PFSK-1 (cell line): ENCODE measurements at regions not wholly inside any gene's neighbourhood (a gene's known extent, or its start where the extent isn't known, plus 50 kb on each side); places are given as distances from the start of the nearest gene placed in this dataset.

Experiments
- FOXP2 ChIP-seq: optimal IDR thresholded peaks from 2 replicates; pipeline ENCODE3; 2011; ENCODE audit warnings: borderline replicate concordance, control low read depth, inconsistent platforms; ENCODE audit not compliant: insufficient read depth; ENCODE audit errors: extremely low read length, extremely low read depth
- POLR2AphosphoS5 ChIP-seq: IDR thresholded peaks from 2 replicates; pipeline ENCODE4 v1.6.1; 2012; ENCODE audit warnings: low read depth, mild to moderate bottlenecking, control low read depth, low read length, moderate library complexity
- SIN3A ChIP-seq: IDR thresholded peaks from 2 replicates; pipeline ENCODE4 v1.6.1; 2012; ENCODE audit warnings: mild to moderate bottlenecking, low read length, moderate library complexity, borderline replicate concordance; ENCODE audit not compliant: insufficient read depth
- TAF1 ChIP-seq: IDR thresholded peaks from 2 replicates; pipeline ENCODE4 v1.6.1; 2012; ENCODE audit warnings: low read length, control low read depth, borderline replicate concordance; ENCODE audit not compliant: insufficient read depth
- TF ChIP-seq, protein P1 (sequence below), 2 experiments: IDR thresholded peaks; 2 replicates each; pipeline versions ENCODE4 v1.6.1 to v1.8.0; 2011 to 2012; ENCODE audit warnings: low read depth in 2 of 2, low read length in 2 of 2, control low read depth in 1 of 2, inconsistent platforms in 1 of 2, mild to moderate bottlenecking in 1 of 2, moderate library complexity in 1 of 2; ENCODE audit not compliant: insufficient read depth in 1 of 2

DNA sequence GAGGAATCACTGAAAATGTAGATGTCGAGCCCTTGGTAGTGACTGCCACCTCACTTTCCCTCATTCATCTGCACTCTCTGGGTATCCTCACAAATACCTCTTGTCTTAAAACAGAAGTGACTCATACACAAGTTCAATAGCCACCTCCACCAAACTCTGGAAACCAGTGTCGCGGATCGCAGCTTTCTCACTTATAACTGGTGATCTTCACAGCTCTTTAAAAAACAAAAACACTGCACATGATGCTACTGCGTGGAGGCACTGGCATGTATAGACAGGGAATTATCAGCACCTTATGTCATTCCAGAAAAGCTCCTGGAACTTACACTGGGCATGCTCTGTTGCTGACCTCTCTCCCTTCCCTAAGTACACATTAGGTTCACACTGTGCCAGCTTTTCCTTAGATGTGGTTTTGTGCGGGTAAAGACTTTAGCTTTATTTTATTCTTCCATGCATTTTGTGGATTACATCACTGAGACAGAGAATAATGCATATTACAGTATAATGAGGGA is 425.5 kb upstream of the CADM1 start:
- TF ChIP-seq, protein P1, sequence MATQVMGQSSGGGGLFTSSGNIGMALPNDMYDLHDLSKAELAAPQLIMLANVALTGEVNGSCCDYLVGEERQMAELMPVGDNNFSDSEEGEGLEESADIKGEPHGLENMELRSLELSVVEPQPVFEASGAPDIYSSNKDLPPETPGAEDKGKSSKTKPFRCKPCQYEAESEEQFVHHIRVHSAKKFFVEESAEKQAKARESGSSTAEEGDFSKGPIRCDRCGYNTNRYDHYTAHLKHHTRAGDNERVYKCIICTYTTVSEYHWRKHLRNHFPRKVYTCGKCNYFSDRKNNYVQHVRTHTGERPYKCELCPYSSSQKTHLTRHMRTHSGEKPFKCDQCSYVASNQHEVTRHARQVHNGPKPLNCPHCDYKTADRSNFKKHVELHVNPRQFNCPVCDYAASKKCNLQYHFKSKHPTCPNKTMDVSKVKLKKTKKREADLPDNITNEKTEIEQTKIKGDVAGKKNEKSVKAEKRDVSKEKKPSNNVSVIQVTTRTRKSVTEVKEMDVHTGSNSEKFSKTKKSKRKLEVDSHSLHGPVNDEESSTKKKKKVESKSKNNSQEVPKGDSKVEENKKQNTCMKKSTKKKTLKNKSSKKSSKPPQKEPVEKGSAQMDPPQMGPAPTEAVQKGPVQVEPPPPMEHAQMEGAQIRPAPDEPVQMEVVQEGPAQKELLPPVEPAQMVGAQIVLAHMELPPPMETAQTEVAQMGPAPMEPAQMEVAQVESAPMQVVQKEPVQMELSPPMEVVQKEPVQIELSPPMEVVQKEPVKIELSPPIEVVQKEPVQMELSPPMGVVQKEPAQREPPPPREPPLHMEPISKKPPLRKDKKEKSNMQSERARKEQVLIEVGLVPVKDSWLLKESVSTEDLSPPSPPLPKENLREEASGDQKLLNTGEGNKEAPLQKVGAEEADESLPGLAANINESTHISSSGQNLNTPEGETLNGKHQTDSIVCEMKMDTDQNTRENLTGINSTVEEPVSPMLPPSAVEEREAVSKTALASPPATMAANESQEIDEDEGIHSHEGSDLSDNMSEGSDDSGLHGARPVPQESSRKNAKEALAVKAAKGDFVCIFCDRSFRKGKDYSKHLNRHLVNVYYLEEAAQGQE (IDR thresholded peaks at IDR 0.05; ENCODE audit: insufficient read depth in 1 of 2, low read depth in 2 of 2, low read length in 2 of 2), result no peak
- TF ChIP-seq TAF1 (no peak), SIN3A (no peak), FOXP2 (no peak), POLR2AphosphoS5 (no peak)

DNA sequence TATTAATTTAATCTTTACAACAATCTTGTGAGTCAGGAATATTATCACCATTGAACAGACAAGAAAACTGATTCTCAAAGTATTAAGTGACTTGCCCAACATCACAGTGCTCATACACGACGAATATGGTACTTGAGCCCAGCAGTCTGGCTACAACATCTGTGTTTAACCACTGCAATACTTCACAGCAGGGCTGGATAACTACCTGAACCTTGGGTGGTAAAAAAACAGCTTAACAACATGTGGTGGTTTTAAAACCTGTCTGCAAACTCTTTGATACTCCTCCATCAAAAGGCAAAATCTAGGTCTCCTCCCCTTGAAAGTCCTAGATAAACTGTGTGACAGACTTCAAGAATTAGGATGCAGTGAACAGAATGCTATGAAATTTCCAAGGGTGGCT is 424.6 kb upstream of the CADM1 start:
- TF ChIP-seq SIN3A, result no peak
- TF ChIP-seq, protein P1 (IDR thresholded peaks at IDR 0.05; ENCODE audit: insufficient read depth in 1 of 2, low read depth in 2 of 2, low read length in 2 of 2), result no peak
- TF ChIP-seq FOXP2, result no peak
- TF ChIP-seq TAF1, result no peak
- TF ChIP-seq POLR2AphosphoS5, result no peak

DNA sequence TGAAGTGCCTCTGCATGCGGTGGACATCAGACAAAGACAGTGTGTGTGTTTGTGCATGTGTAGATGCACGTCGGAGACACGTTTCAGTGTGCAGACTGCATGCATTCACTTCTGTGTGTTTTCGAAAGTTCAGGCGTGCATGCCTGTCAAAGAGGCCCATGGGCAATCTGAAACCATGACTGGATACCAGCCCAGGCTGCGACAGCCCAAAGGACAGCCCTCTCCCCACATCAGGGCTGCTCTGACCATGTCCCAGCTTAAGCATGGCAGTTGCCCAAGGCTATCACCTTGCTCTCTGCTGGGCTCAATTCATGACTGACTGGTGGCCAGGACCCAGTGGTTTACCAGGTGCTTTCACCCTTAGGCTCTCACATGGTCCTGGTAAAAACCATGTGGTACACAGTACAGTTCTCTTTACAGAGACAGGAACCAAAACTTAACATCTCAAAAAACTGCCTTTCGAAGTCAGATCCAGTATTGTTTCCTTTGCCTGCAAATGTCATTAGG is 423.7 kb upstream of the CADM1 start:
- TF ChIP-seq, protein P1 (IDR thresholded peaks at IDR 0.05; ENCODE audit: insufficient read depth in 1 of 2, low read depth in 2 of 2, low read length in 2 of 2), result no peak
- TF ChIP-seq TAF1 (no peak), FOXP2 (no peak)

DNA sequence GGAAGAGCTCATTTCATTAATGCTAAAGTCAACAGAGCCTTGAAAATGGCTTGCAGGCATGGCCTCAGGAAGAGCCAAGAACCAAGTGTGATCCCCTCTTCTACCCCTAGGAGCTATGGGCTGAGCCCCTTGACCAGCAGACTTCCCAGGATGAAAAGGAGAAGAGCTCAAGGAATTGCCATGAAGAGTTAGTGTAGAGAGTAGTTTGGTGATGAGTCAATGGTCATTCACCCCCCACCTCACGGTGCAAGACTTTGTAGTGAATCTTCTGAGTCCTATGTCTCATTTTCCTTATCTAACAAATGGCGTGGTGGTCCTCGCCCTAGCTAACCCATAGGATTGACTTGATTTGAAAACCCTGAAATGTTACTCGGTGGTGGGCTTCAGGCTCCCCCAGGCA is 422.4 kb upstream of the CADM1 start:
- TF ChIP-seq FOXP2, result no peak
- TF ChIP-seq SIN3A, result no peak
- no peak for TF ChIP-seq TAF1
- TF ChIP-seq, protein P1 (IDR thresholded peaks at IDR 0.05; ENCODE audit: insufficient read depth in 1 of 2, low read depth in 2 of 2, low read length in 2 of 2), result no peak
- no peak for TF ChIP-seq POLR2AphosphoS5

DNA sequence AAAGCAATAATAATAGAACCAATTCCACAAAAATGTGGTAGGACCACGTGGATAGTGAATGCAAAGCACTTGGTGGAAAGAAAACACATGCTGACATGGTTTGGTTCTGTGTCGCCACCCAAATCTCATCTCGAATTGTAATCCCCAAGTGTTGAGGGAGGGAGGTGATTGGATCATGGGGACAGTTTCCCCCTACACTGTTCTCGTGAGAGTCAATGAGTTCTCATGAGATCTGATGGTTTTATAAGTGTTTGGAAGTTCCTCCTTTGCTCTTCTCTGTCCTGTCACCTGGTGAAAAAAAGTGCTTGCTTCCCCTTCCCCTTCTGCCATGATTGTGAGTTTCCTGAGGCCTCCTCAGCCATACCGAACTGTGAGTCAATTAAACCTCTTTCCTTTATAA is 421.9 kb upstream of the CADM1 start:
- TF ChIP-seq, protein P1 (IDR thresholded peaks at IDR 0.05; ENCODE audit: insufficient read depth in 1 of 2, low read depth in 2 of 2, low read length in 2 of 2), result no peak
- no peak for TF ChIP-seq FOXP2
- no peak for TF ChIP-seq TAF1
- TF ChIP-seq SIN3A, result no peak
- no peak for TF ChIP-seq POLR2AphosphoS5
